ENCODE measurements at regions not wholly inside any gene's neighbourhood (a gene's known extent, or its start where the extent isn't known, plus 50 kb on each side); places are given as distances from the start of the nearest gene placed in this dataset.

GRCh38 chr4:135739354-135739753 is 1537.8 kb upstream of the PABPC4L start:
- Histone ChIP-seq H3K4me3 (ENCODE audit: insufficient read depth, low read length, poor library complexity, severe bottlenecking) (no peak overlapping the region), H3F3A (ENCODE audit: insufficient read depth) (no peaks in the 10 kb centered on the region), H4K20me1 (ENCODE audit: low read depth, low read length) (no peaks in the 10 kb centered on the region), H3K9me2 (replicated peaks; ENCODE audit: insufficient read depth, low read length) (no peaks in the 10 kb centered on the region), H2AFZ (ENCODE audit: low read depth, low read length, severe bottlenecking) (no peak overlapping the region), H3K79me2 (ENCODE audit: insufficient read depth, low read length) (no peaks in the 10 kb centered on the region), H3K4me2 (ENCODE audit: low read depth, low read length, poor library complexity, severe bottlenecking) (no peak overlapping the region), H3K36me3 (ENCODE audit: low read length) (no peaks in the 10 kb centered on the region), H3K9me3 (ENCODE audit: insufficient read depth, low read length) (no peaks in the 10 kb centered on the region), H3K27me3 (ENCODE audit: low read length) (no peaks in the 10 kb centered on the region), H3K27ac (ENCODE audit: low read depth, low read length) (no peak overlapping the region), H3K9ac (ENCODE audit: low read length) (no peak overlapping the region)
- TF ChIP-seq CTCF (IDR thresholded peaks at IDR 0.05; ENCODE audit: insufficient read depth, low read length, poor library complexity, severe bottlenecking) (no peak), EZH2phosphoT487 (conservative IDR thresholded peaks at IDR 0.05; ENCODE audit: low read length) (no peak)

- Histone ChIP-seq H3K4me3 (ENCODE audit: insufficient read depth, low read length, poor library complexity, severe bottlenecking) (no peak overlapping the region), H3F3A (ENCODE audit: insufficient read depth) (no peaks in the 10 kb centered on the region), H3K9ac (ENCODE audit: low read length) (no peak overlapping the region), H3K27ac (ENCODE audit: low read depth, low read length) (no peak overlapping the region), H3K9me3 (ENCODE audit: insufficient read depth, low read length) (no peaks in the 10 kb centered on the region), H2AFZ (ENCODE audit: low read depth, low read length, severe bottlenecking) (no peak overlapping the region), H3K9me2 (replicated peaks; ENCODE audit: insufficient read depth, low read length) (no peaks in the 10 kb centered on the region), H3K79me2 (ENCODE audit: insufficient read depth, low read length) (no peaks in the 10 kb centered on the region), H4K20me1 (ENCODE audit: low read depth, low read length) (no peaks in the 10 kb centered on the region), H3K36me3 (ENCODE audit: low read length) (no peaks in the 10 kb centered on the region), H3K27me3 (ENCODE audit: low read length) (no peaks in the 10 kb centered on the region), H3K4me2 (ENCODE audit: low read depth, low read length, poor library complexity, severe bottlenecking) (no peak overlapping the region)
- TF ChIP-seq EZH2phosphoT487 (conservative IDR thresholded peaks at IDR 0.05; ENCODE audit: low read length) (no peak), CTCF (IDR thresholded peaks at IDR 0.05; ENCODE audit: insufficient read depth, low read length, poor library complexity, severe bottlenecking) (no peak)
These were observed 1533.9 kb upstream of the PABPC4L start for GRCh38 chr4:135735512-135735911.

- no peak overlapping the region for H3K4me2 ChIP-seq (ENCODE audit: low read depth, low read length, poor library complexity, severe bottlenecking)
- H3K27ac ChIP-seq (ENCODE audit: low read depth, low read length) = no peak overlapping the region
- no peaks in the 10 kb centered on the region for H3K36me3 ChIP-seq (ENCODE audit: low read length)
- H3K9ac ChIP-seq (ENCODE audit: low read length) = no peak overlapping the region
- H3K9me2 ChIP-seq (replicated peaks; ENCODE audit: insufficient read depth, low read length) = no peaks in the 10 kb centered on the region
- no peak overlapping the region for H2AFZ ChIP-seq (ENCODE audit: low read depth, low read length, severe bottlenecking)
- no peak overlapping the region for H3K4me3 ChIP-seq (ENCODE audit: insufficient read depth, low read length, poor library complexity, severe bottlenecking)
- TF ChIP-seq EZH2phosphoT487 (conservative IDR thresholded peaks at IDR 0.05; ENCODE audit: low read length) (no peak), CTCF (IDR thresholded peaks at IDR 0.05; ENCODE audit: insufficient read depth, low read length, poor library complexity, severe bottlenecking) (no peak)
- H3K79me2 ChIP-seq (ENCODE audit: insufficient read depth, low read length) = no peaks in the 10 kb centered on the region
- H3K9me3 ChIP-seq (ENCODE audit: insufficient read depth, low read length) = no peaks in the 10 kb centered on the region
- H3K27me3 ChIP-seq (ENCODE audit: low read length) = no peaks in the 10 kb centered on the region
- H3F3A ChIP-seq (ENCODE audit: insufficient read depth) = no peaks in the 10 kb centered on the region
- no peaks in the 10 kb centered on the region for H4K20me1 ChIP-seq (ENCODE audit: low read depth, low read length)
These were observed 1530.9 kb upstream of the PABPC4L start for GRCh38 chr4:135732448-135732847.

Data from SU-DHL-6 (cell line).